ENCODE measurements at regions not wholly inside any gene's neighbourhood (a gene's known extent, or its start where the extent isn't known, plus 50 kb on each side); places are given as distances from the start of the nearest gene placed in this dataset.

DNA sequence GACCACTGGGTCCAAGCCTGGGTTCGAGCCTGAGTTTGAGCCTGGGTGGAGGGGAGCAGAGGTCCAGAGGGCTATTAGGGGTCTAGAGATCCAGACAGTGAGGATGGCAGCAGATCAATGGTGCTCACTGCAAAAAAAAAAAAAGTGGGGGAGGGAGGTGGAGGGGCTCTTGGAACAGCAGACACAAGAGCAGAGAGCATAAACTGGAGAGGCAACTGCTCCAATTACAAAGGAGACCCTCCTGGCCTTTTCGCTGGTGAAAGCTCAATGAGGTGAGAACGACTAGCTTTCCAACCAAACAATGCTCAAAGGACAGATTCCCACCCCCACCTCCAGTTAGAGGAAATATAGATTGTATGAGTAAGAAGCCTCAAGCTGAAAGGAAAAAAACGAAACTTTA lies 124.2 kb upstream of the TSPAN8 start:
- TF ChIP-seq, protein P1, sequence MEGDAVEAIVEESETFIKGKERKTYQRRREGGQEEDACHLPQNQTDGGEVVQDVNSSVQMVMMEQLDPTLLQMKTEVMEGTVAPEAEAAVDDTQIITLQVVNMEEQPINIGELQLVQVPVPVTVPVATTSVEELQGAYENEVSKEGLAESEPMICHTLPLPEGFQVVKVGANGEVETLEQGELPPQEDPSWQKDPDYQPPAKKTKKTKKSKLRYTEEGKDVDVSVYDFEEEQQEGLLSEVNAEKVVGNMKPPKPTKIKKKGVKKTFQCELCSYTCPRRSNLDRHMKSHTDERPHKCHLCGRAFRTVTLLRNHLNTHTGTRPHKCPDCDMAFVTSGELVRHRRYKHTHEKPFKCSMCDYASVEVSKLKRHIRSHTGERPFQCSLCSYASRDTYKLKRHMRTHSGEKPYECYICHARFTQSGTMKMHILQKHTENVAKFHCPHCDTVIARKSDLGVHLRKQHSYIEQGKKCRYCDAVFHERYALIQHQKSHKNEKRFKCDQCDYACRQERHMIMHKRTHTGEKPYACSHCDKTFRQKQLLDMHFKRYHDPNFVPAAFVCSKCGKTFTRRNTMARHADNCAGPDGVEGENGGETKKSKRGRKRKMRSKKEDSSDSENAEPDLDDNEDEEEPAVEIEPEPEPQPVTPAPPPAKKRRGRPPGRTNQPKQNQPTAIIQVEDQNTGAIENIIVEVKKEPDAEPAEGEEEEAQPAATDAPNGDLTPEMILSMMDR (IDR thresholded peaks at IDR 0.05) = no peak
- TF ChIP-seq POLR2A (IDR thresholded peaks at IDR 0.05) = no peak
